ENCODE measurements at regions not wholly inside any gene's neighbourhood (a gene's known extent, or its start where the extent isn't known, plus 50 kb on each side); places are given as distances from the start of the nearest gene placed in this dataset.

DNA sequence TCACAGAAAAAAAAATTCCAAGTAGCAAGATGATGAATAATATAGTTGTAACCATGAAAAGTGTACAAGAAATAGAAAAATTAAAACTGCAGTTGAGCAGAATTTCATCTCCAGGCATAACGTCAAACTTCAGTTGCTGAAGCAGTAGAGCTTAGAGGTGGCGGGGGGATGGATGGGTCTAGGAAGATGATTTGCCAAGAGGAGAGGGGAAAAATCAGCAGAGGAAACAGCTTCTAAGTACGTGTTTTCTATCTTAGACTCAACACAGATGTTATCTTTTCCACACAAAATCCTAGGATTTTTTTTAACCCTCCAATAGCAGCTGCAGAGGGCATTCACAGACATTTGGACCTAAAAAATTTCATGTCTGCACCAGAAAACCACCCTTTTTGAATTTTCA is 136.0 kb downstream of the OPN5 start:
- TF ChIP-seq CTCF (IDR thresholded peaks at IDR 0.05) (no peak), POLR2AphosphoS5 (IDR thresholded peaks at IDR 0.05; ENCODE audit: low read depth, low read length) (no peak), SIN3A (IDR thresholded peaks at IDR 0.05; ENCODE audit: borderline replicate concordance, insufficient read depth, low read depth, low read length) (no peak), TCF7L2 (IDR thresholded peaks at IDR 0.05; ENCODE audit: low read depth, low read length) (no peak)
